SK-N-MC (cell line): ENCODE measurements at regions not wholly inside any gene's neighbourhood (a gene's known extent, or its start where the extent isn't known, plus 50 kb on each side); places are given as distances from the start of the nearest gene placed in this dataset.

Source experiments
- EZH2 ChIP-seq: fragments of 200-600 bp; sonication (generic); IDR thresholded peaks from one replicate; pipeline ENCODE4 v1.6.1; 2017; ENCODE audit warnings: antibody characterized with exemption
- POLR2AphosphoS5 ChIP-seq: IDR thresholded peaks from 2 replicates; pipeline ENCODE4 v1.6.1; 2012; ENCODE audit warnings: mild to moderate bottlenecking, low read depth, low read length, borderline replicate concordance

GRCh38 chrX:10936976-10937375, 174.2 kb upstream of the HCCS start:
- TF ChIP-seq POLR2AphosphoS5, result no peak
- TF ChIP-seq EZH2, result no peak
